ENCODE measurements at regions not wholly inside any gene's neighbourhood (a gene's known extent, or its start where the extent isn't known, plus 50 kb on each side); places are given as distances from the start of the nearest gene placed in this dataset.

- no peak for TF ChIP-seq CTCF (IDR thresholded peaks at IDR 0.05)
- TF ChIP-seq POLR2A (IDR thresholded peaks at IDR 0.05), result no peak
Measured at GRCh38 chr11:39675171-39675570, 1784.3 kb downstream of the LRRC4C start.
